Liver (tissue), 8 donors: ENCODE measurements at regions not wholly inside any gene's neighbourhood (a gene's known extent, or its start where the extent isn't known, plus 50 kb on each side); places are given as distances from the start of the nearest gene placed in this dataset.

ENCODE experiments used
- DNase-seq: peaks from one replicate; pipeline ENCODE4 v3.0.0-alpha.2; 2017; ENCODE audit warnings: low spot score
- H3K27ac ChIP-seq, 2 donors: one replicate each; pipeline ENCODE4 v1.7.0; 2013; ENCODE audit warnings: inconsistent platforms in 2 of 2, low read length in 2 of 2, control low read depth in 1 of 2, low read depth in 1 of 2, mild to moderate bottlenecking in 1 of 2
- H3K27me3 ChIP-seq, 4 donors: one replicate each; pipeline versions ENCODE4 v1.6.1 to v1.7.0; 2013; ENCODE audit warnings: low read length in 3 of 4, inconsistent platforms in 1 of 4, mild to moderate bottlenecking in 1 of 4, moderate library complexity in 1 of 4; ENCODE audit not compliant: control insufficient read depth in 4 of 4, insufficient read depth in 4 of 4
- H3K36me3 ChIP-seq, 4 donors: one replicate each; pipeline versions ENCODE4 v1.6.1 to v1.7.0; 2013; ENCODE audit warnings: low read length in 3 of 4, mild to moderate bottlenecking in 3 of 4, low read depth in 1 of 4, moderate library complexity in 1 of 4; ENCODE audit not compliant: control insufficient read depth in 4 of 4, insufficient read depth in 3 of 4
- H3K4me1 ChIP-seq, 4 donors: one replicate each; pipeline versions ENCODE4 v1.6.1 to v1.7.0; 2013; ENCODE audit warnings: low read length in 3 of 4, mild to moderate bottlenecking in 3 of 4, moderate library complexity in 1 of 4; ENCODE audit not compliant: control insufficient read depth in 4 of 4, insufficient read depth in 4 of 4
- H3K4me3 ChIP-seq, 3 donors: one replicate each; pipeline versions ENCODE4 v1.6.1 to v1.7.0; 2013; ENCODE audit warnings: low read length in 3 of 3, control low read depth in 1 of 3, low read depth in 1 of 3, mild to moderate bottlenecking in 1 of 3
- H3K9ac ChIP-seq, 2 donors: one replicate each; pipeline ENCODE4 v1.7.0; 2013; ENCODE audit warnings: low read length in 2 of 2, mild to moderate bottlenecking in 2 of 2, moderate library complexity in 2 of 2, control low read depth in 1 of 2, low read depth in 1 of 2
- H3K9me3 ChIP-seq, 4 donors: one replicate each; pipeline versions ENCODE4 v1.6.1 to v1.7.0; 2013; ENCODE audit warnings: low read length in 3 of 4; ENCODE audit not compliant: control insufficient read depth in 4 of 4
- ATF3 ChIP-seq: IDR thresholded peaks from 2 replicates; pipeline ENCODE4 v1.6.1; 2016; ENCODE audit warnings: antibody characterized with exemption
- CTCF ChIP-seq: fragments of 150-350 bp; IDR thresholded peaks from 2 replicates; pipeline ENCODE4 v1.5.1; 2017; ENCODE audit warnings: improper control_type of control experiment, low read depth, low read length; ENCODE audit not compliant: missing input control
- EGR1 ChIP-seq, 2 donors: IDR thresholded peaks; 2 replicates each; pipeline ENCODE4 v1.6.1; 2016 to 2018; ENCODE audit warnings: antibody characterized with exemption in 2 of 2, low read depth in 2 of 2
- FOXA1 ChIP-seq: IDR thresholded peaks from 2 replicates; pipeline ENCODE4 v1.6.1; 2016; ENCODE audit warnings: antibody characterized with exemption
- FOXA2 ChIP-seq: IDR thresholded peaks from 2 replicates; pipeline ENCODE4 v1.6.1; 2016; ENCODE audit warnings: antibody characterized with exemption
- JUND ChIP-seq, 2 donors: IDR thresholded peaks; 2 replicates each; pipeline ENCODE4 v1.6.1; 2016; ENCODE audit warnings: antibody characterized with exemption in 2 of 2
- MAX ChIP-seq: IDR thresholded peaks from 2 replicates; pipeline ENCODE4 v1.6.1; 2016; ENCODE audit warnings: antibody characterized with exemption
- NR2F2 ChIP-seq: IDR thresholded peaks from 2 replicates; pipeline ENCODE4 v1.6.1; 2016; ENCODE audit warnings: antibody characterized with exemption
- REST ChIP-seq: IDR thresholded peaks from 2 replicates; pipeline ENCODE4 v1.6.1; 2016; ENCODE audit warnings: antibody characterized with exemption, mild to moderate bottlenecking
- RXRA ChIP-seq, 2 donors: IDR thresholded peaks; 2 replicates each; pipeline ENCODE4 v1.6.1; 2017 to 2018; ENCODE audit warnings: antibody characterized with exemption in 2 of 2, mild to moderate bottlenecking in 1 of 2
- SP1 ChIP-seq: IDR thresholded peaks from 2 replicates; pipeline ENCODE4 v1.6.1; 2018; ENCODE audit warnings: antibody characterized with exemption, mild to moderate bottlenecking
- TAF1 ChIP-seq: conservative IDR thresholded peaks from 2 replicates; pipeline ENCODE4 v1.6.1; 2016; ENCODE audit warnings: antibody characterized with exemption, mild to moderate bottlenecking
- YY1 ChIP-seq: IDR thresholded peaks from 2 replicates; pipeline ENCODE4 v1.6.1; 2016; ENCODE audit warnings: antibody characterized with exemption, mild to moderate bottlenecking
- ZBTB33 ChIP-seq: IDR thresholded peaks from 2 replicates; pipeline ENCODE4 v1.6.1; 2016; ENCODE audit warnings: antibody characterized with exemption
- WGBS: extraction: QIAGEN DNeasy Blood & Tissue Kit; methylation state at CpG from one replicate; pipeline ENCODE4 v1.1.7; 2013; 5-methylcytosine and 5-hydroxymethylcytosine counted together
- donor health status: healthy.
- donor health status: healthy.
- donor health status: healthy.
- donor health status: healthy.
- donor health status: healthy.

GRCh38 chr19:27892500-27892899 lies 1320.5 kb downstream of the UQCRFS1 start (continued):
- TF ChIP-seq REST (no peak), TAF1 (no peak), EGR1 (IDR thresholded peaks at IDR 0.05; ENCODE audit: low read depth in 2 of 2) (no peak), FOXA1 (no peak), YY1 (no peak), NR2F2 (no peak)

- Histone ChIP-seq H3K9me3 (no peaks in the 10 kb centered on the region), H3K9ac (no peak overlapping the region), H3K4me3 (no peak overlapping the region), H3K36me3 (no peaks in the 10 kb centered on the region), H3K27me3 (no peaks in the 10 kb centered on the region), H3K27ac (no peak overlapping the region), H3K4me1 (no peaks in the 10 kb centered on the region)
- DNase-seq: no peak
- WGBS: 54% methylated on average over 4 of the region's 4 CpGs
- no peak for TF ChIP-seq JUND (IDR thresholded peaks at IDR 0.05)
- no peak for TF ChIP-seq RXRA (IDR thresholded peaks at IDR 0.05)
- TF ChIP-seq CTCF: no peak
- no peak for TF ChIP-seq FOXA1
- no peak for TF ChIP-seq MAX
- TF ChIP-seq SP1: no peak
- TF ChIP-seq FOXA2: no peak
- no peak for TF ChIP-seq ATF3
- no peak for TF ChIP-seq TAF1
- no peak for TF ChIP-seq REST
- TF ChIP-seq ZBTB33: no peak
- TF ChIP-seq NR2F2: no peak
These were observed 1321.5 kb downstream of the UQCRFS1 start for GRCh38 chr19:27891411-27891810.
